Islet of Langerhans (tissue), 1 donor: ENCODE measurements at regions not wholly inside any gene's neighbourhood (a gene's known extent, or its start where the extent isn't known, plus 50 kb on each side); places are given as distances from the start of the nearest gene placed in this dataset.

Experiments
- FAIRE-seq: peaks from one replicate; lab custom pipeline; 2011; peaks lifted over from hg19 to GRCh38; lab: Jason Lieb, UNC

DNA sequence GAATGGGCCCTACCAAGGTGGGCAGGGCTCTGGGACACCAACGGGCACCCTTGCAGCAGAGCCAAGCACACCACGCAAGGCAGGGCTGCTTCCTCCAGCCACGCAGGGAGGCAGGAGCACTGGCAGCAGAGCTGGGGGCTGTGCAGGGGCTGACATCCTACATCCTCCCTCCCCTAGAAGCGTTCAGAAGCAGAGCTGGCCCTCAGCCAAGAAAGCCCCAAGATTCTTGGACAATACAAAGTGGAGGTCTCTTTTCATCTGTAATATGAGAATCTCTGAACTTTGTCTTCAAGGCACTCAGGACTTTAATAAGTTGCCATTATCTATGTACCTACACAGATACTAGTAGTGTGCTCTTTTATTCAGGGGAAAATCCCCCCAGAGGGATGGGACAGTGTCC lies 128.1 kb upstream of the AGAP1 start:
- FAIRE-seq: no peak

DNA sequence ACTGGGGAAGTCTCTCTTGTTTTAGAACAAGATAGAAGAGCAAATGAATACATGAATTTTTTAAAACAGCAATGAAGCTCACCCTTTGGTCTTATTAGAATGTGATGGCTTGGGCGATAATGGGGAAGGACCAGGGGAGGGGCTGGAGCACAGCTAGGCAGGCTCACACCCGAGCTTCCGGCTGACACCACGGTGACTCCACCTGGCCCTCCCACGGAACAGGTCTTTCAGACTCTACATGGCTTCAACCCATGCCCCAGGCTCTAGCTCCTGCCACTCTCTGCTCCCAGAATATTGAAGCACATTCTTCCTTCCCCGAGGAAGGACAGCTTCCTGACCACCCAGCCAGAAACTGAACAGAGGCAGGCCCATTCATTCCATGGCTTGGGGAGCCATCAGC lies 127.5 kb upstream of the AGAP1 start:
- FAIRE-seq: no peak

DNA sequence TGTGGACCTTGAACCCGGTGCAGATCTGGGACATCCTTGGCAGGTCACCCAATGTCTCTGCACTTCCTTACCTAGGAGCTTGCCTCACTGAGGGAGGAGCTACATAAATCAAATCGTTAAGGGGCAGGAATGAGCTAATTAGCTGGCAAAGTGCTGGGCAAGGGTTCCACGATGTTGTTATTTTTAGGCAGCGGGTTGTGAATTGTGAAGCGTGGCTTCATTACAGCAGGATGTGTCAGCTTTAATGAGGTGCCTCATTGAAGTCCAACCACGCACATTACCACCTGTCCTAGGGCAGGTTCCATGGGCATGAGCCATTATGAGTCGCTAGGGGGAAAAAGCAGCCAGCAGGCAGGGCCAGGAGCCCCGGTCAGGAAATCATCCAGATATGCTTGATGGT lies 127.0 kb upstream of the AGAP1 start:
- FAIRE-seq: no peak

DNA sequence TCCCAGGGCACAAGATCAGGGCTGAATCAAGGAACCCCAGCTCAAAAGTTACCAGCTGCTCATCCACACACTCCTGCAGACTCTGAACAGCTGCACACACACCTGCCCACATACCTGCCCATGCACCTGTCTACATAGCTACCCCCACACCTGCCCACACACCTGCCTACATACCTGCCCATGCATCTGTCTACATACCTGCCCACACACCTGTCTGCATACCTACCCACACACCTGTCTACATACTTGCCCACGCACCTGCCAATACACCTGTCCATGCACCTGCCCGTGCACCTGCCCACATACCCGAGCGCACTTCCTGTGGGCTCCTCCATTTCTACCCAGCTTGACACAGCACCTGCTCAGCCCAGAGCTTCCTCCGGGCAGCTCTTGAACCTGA lies 122.8 kb upstream of the AGAP1 start:
- no peak for FAIRE-seq

DNA sequence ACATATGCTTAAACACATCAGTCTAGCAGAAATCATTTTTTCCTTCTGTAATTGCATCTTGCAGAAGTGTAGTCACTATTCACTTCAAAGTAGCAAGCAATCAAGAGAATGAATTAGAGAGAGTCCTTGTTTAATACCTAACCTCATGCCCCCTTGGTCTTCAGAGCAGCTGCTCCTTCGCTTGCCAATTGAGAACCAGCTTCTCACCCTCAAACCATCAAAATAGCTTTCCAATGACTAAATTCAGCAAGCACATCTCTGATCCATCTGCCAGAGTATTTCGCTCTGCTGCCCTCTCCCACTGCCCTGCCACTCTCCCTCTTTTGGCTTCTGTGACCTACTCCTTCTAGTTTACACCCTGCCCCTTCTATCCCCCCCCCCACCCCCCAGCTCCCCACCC lies 120.7 kb upstream of the AGAP1 start:
- FAIRE-seq: no peak

DNA sequence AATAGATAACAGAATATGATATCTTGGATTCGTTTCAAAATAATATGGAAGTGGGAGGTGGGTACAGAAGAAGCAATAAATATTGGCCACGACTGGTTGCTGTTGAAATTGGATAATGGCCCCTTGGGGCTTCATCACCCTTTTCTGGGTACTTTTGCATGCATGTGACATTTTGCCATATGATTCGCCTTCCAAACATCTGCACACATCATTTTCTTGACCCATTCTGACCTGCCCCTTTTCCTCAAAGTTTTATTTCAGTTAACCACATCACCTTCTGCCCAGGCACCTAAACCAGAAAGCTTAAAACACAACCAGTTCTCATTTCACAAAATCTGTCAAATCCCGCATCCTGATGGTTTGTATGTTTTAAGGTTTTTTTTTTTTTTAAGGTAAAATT lies 116.7 kb upstream of the AGAP1 start:
- no peak for FAIRE-seq

DNA sequence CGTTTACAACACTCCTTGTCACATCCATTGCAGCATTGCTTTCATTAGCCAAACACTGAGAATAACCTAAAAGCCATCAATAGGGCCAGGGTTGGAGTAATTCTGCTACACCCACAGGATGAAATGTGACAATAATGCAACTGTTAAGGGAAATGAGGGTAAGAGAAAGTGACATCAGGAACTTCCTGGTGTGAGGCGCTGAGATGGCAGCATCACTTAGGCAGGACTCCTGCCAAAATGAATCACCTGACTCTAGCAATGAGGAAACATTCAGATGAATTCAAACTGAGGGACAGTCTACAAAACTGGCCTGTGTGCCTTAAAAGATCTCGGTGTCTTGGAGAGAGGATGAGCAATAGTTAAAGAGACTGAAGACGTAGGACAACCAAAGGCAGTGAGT lies 115.6 kb upstream of the AGAP1 start:
- no peak for FAIRE-seq

DNA sequence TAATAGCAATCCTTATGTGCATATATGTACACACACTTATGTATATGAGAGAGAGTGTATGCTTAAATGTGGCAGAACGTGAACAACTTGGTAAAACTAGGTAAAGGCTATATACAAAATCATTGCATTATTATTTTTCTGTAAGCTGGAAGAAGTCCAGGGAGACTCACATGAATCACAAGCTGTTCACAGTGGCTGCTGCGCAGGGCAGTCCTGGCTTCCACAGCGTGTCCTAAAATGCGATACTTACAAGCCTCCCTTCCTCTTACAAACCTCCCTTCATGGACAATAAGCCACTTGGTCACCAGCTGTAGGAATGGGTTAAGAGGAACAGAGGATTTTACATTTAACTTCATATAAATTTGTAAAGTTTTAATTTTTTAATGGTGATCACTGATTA lies 114.9 kb upstream of the AGAP1 start:
- FAIRE-seq: no peak

DNA sequence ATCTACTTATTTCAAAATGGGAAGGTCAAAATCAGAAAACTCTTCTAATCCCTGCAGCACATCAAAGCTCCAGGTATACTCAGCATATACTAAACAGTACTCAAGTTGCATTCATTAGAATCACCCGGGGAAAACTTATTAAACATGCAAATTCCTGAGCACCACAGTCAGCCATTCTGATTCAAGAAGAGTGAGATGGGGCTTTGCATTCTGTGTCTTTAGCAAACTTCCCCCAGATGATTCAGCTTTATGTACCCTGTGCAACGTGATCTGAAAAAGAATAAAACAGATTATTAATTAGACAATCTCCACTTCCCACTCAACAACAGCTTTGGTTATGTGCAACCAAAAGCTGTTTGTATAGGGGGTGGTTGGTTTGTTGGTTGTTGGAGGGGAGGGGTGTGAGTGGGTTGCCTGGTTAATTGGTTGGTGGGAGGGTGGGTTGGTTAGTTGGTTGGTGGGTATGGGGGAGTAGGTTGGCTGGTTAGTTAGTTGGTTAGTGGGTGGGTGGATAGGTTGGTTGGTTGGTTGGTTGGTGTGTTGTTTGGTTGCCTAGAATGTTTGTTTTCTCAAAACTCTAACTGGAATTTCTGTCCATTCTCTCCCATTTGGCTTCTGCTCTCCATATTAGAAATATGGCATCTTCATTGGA lies 112.5 kb upstream of the AGAP1 start:
- no peak for FAIRE-seq

DNA sequence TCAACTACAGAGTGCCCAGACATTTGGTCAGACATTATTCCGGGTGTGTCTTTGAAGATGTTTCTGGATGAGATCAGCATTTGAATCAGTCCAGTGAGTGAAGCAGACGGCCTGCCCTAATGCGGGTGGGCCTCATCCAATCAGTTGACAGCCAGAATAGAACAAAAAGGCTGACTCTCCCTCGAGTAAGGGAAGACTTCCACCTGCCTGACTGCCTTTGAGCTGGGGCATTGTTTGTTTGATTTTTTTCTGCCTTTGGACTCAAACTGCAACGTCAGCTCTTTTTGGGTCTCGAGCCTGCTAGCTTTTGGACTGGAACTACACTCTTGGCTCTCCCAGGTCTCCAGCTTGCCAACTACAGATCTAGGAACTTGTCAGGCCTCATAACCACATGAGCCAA lies 111.7 kb upstream of the AGAP1 start:
- no peak for FAIRE-seq

DNA sequence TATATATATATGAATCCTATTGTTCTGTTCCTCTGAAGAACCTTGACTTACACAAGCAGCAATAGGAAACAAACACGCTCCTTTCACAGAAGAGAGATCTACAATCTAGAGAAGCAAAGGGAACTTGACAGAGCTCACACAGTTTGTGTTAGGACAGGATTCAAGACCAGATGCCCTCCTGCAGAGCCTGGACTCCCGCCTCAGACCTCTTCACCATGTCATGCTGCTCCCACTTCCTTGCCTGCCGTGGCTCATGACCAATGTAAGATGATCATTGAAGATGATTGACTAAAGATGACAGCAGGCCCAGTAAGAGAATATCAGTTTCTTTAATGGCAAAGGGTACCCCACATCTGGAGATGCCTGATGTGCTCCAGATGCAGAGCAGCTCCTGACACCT lies 111.2 kb upstream of the AGAP1 start:
- no peak for FAIRE-seq

DNA sequence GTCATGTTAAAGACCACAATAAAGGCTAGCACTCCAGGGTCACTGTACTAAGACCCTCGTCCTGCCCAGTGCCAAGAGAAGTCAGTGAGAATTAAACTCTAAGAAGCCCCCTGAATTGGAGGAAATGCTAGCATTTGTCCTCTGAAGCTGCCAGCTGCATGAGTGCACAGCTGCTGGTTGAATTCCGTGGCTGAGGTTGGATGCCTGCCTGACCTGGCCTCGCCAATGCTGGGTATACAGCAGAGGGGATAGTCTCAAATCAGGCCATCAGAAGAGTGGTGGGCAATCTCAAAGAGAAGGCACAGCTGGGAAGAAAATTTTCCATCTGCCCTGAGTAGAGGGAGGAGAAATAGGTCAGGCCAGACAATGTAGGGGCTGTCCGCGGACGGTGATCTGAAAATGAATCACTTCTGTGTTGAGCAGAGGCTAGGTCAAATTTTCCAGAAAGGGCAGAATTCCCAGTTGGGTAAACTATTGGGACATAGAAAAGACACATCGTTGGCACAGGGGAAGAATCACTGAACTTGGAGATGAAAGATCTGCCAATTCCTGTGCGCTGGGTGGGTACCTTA lies 110.5 kb upstream of the AGAP1 start:
- no peak for FAIRE-seq

DNA sequence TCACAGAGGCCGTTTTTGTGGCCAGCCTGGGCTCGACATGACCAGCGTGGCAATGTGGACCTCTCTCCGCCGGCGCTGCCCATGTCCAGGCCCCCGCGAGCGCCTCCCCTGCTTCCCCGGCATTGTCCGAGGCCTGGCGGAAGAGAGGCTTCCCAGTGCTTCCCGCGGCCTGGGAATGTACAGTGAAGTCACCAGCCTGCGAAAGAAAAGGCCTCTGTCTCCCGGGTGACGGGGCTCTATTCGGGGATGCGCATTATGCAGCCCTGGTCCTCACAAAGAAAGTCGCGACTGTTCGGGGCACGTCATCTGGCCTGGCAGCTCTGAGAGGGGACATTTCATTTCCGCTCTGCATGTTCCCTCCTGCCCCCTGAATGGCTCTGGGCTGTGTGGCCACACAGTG lies 109.2 kb upstream of the AGAP1 start:
- no peak for FAIRE-seq

DNA sequence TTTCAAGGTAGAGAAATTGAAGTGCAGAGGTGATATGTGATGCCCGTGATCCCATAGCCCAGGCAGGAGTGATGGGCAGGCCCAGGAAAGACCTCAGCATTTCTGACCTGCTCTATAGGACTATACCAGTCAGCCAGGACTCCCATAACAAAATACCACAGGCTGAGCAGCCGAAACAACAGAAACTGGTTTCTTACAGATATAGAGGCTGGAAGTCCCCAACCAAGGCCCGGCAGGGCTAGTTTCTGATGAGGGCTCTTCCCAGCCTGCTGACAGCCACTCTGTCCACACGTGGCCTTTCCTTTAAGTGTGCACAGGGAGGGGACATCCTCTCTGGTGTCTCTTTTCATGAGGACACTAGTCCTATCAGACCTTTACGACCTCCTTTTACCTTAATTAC lies 104.2 kb upstream of the AGAP1 start:
- FAIRE-seq: no peak

DNA sequence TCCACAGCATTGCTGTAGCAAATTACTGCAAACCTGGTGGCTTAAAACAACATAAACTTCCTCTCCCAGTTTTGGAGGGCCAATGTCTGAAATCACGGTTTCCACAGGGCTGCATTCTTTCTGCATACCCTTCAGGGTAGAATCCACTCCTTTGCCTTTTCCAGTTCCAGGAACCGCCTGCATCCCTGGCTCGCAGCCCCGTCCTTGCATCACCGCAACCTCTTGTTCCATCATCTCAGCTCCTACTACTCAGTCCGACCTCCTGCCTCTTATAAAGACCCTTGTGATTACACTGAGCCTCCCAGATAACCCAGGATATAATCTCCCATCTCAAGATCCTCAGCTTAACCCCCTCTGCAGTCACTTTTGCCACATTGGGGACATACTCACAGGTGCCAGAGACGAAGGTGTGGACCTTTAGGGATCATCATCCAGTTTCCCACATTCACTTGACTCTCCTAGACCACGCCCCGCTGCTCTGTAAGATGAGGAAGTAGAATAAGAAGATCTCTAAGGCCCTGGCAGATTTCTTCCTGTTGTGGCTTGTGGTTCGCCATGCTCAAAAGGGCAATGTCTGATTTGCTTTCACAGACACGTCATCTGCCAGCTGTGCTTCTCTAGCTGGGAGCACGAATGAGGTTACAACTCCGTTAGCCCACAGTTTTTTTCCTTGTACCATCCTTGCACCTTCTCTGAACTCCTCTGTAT lies 103.6 kb upstream of the AGAP1 start:
- FAIRE-seq: no peak

DNA sequence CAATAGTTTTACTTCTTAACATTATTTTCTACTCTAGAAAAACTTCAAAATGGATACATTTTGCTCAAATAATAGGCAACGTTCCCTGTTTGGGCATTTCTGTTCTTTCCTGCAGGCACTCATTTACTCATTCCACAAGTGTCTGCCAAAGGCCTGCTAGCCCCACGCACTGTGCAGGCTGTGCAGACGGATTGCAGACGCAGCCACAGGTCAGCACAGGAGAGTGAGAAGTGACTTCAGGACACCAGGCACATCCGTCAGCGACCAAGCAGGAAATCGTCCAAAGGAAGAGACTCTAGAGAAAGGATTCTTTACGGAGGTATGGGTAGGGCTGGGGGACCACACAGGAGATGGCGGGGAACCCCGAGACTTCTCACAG lies 103.0 kb upstream of the AGAP1 start:
- FAIRE-seq: no peak

DNA sequence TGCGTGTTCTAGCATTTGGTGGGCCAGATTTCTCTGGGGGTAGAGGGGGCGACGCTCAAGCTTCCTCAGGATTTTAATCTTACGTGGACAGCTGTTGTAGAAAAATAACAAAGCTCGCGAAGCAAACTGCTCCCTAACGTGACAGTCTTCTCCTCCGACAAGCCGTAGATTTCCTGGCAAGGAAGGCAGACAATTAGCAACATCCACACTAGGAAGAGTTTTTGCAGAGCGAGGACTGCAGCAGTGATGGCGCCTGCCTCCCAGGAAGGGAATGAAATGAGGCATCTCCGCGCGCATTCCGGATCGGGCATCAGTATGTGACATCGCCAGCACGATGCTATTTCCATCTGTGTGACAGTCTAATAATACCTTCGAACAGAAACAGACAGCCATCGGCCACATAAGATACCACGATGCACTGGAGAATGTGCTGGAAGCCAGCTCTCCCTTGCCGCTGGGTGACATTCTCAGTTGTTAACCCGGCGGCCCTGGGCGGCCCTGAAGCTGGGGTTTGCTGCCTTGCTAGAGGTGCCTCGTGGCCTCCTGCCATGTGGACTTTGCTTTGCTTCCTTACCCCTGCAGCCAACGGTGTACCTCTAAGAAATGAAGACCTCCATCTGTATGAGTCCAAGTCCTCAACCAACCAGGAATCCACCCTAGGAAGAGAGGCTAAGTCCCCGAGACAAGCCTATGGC lies 101.8 kb upstream of the AGAP1 start:
- FAIRE-seq: no peak

DNA sequence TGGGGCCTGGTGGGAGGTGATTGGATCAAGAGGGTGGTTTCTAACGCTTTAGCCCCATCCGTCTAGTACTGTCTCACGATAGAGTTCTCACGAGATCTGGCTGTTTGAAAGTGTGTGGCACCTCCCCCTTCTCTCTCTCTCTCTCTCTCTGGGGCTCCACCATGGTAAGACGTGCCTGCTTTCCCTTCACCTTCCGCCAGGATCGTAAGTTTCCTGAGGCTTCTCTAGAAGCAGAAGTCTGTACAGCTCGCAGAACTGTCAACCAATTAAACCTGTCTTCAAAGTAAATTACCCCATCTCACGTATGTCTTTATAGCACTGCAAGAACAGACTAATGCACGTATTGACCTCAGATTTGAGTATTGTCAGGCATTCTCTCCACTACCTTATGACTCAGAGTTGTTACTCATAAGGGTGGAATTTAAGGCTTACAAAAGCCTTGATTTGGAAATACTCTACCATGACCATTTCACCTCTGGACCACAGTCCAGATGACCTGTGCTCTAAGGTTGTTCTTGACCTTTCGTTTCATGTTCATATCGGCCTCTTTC lies 99.5 kb upstream of the AGAP1 start:
- FAIRE-seq: no peak

DNA sequence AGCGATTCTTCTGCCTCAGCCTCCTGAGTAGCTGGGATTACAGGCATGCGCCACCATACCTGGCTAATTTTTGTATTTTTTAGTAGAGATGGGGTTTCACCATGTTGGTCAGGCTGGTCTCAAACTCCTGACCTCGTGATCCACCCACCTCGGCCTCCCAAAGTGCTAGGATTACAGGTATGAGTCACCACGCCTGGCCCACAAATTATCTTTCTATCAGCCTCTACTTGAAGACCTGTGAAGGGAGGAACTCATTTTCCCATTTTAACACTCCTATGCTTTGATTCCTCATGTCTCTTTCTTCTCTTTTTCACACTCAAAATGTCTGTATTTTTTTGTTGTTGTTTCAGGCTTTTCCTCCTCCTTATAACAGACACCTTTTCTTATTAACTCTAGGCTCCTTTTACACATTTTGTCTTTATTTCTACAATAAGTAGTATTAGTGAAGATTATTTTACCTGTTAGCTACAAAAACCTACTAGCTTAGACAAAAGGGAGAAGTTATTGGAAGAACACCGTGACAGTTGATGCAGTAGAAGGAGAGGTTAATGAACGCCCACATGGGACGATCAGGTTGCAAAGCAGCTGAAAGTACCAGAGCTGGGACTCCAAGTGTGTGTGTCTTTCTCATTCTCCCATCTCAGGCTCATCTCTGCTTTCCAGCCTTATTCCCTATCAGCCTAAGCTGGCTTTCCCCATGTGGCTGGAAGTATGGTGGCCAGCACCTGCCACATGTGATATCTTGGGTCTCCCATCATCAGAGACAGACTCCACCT lies 97.6 kb upstream of the AGAP1 start:
- no peak for FAIRE-seq

DNA sequence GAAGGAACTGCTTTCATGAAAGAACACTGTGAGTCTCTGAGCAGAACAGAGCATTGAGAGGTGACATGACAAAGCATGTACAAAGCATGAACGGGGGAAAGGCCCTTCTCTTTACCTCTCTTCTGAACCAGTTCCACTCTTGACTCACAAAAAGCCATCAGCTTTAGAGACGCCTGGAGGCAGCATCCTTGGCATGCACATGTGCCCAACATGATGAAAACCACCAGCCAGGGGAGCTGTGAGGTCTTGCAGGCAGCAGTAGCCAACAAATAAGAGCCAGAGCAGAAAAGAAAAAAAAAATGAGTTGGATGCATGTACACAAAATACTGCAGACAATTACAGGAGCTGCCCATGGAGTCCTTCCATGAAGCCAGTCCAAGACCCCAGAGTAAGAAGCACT lies 95.5 kb upstream of the AGAP1 start:
- no peak for FAIRE-seq

DNA sequence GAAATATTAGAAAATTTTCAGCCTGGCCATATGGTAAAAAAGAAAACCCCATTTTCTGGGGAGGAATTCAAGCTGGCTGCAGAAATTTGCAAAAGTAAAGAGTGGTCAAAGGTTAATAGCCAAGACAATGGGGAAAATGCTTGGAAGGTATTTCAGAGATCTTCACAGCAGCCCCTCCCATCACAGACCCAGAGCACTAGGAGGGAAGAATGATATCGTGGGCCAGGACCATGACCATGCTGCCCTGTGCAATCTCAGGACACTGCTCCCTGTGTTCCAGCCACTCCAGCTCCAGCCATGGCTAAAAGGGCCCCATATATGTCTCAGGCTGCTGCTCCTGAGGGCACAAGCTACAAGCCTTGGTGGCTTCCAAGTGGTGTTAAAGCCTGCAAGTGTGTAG lies 93.9 kb upstream of the AGAP1 start:
- no peak for FAIRE-seq

DNA sequence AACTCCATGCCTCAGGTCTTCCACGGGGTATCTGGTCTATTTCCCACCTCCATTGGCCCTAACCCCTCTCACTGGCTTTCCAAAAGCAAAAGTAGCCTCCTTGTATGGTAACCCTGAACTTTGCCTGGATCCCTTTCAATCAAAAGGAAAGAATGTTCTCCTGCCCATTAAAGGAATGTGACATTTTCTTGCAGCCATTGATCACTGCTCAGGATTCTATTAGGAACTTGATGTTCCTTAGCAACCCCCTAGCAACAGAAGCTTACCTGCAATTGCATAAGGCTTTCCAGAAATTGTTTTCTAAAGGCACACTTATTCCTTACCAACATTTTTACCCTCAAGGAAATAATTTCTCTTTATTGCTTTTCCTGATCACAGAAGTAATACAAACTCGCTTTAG lies 91.4 kb upstream of the AGAP1 start:
- no peak for FAIRE-seq
